ENCODE measurements at regions not wholly inside any gene's neighbourhood (a gene's known extent, or its start where the extent isn't known, plus 50 kb on each side); places are given as distances from the start of the nearest gene placed in this dataset.

GRCh38 chr12:92989715-92990484 is 60.8 kb upstream of the EEA1 start:
- H3K79me2 ChIP-seq (ENCODE audit: control insufficient read depth, low read length) = no peaks in the 10 kb centered on the region
- H3K27ac ChIP-seq (ENCODE audit: low read depth, low read length) = no peak overlapping the region
- no peaks in the 10 kb centered on the region for H3K9me2 ChIP-seq (replicated peaks; ENCODE audit: control insufficient read depth, low read length)
- peaks cover 6% of the 10 kb centered on the region; the same call in 1 of the 2 replicates for H3F3A ChIP-seq (ENCODE audit: control insufficient read depth, insufficient read depth)
- H3K9me3 ChIP-seq (ENCODE audit: control insufficient read depth, insufficient read depth, low read length) = peaks cover 3% of the 10 kb centered on the region; the same call in 1 of the 2 replicates
- no peak overlapping the region for H3K4me3 ChIP-seq (ENCODE audit: low read length)
- no peaks in the 10 kb centered on the region for H3K27me3 ChIP-seq (ENCODE audit: control insufficient read depth, low read length)
- no peaks in the 10 kb centered on the region for H3K36me3 ChIP-seq (ENCODE audit: control insufficient read depth, low read length)
- H4K20me1 ChIP-seq (ENCODE audit: control insufficient read depth, insufficient read depth, low read depth, low read length) = no peaks in the 10 kb centered on the region
- no peak overlapping the region for H3K4me2 ChIP-seq (ENCODE audit: low read length)
- TF ChIP-seq, protein P1, sequence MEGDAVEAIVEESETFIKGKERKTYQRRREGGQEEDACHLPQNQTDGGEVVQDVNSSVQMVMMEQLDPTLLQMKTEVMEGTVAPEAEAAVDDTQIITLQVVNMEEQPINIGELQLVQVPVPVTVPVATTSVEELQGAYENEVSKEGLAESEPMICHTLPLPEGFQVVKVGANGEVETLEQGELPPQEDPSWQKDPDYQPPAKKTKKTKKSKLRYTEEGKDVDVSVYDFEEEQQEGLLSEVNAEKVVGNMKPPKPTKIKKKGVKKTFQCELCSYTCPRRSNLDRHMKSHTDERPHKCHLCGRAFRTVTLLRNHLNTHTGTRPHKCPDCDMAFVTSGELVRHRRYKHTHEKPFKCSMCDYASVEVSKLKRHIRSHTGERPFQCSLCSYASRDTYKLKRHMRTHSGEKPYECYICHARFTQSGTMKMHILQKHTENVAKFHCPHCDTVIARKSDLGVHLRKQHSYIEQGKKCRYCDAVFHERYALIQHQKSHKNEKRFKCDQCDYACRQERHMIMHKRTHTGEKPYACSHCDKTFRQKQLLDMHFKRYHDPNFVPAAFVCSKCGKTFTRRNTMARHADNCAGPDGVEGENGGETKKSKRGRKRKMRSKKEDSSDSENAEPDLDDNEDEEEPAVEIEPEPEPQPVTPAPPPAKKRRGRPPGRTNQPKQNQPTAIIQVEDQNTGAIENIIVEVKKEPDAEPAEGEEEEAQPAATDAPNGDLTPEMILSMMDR (IDR thresholded peaks at IDR 0.05; ENCODE audit: low read depth, low read length, poor library complexity, severe bottlenecking) = no peak
- no peak for TF ChIP-seq EZH2phosphoT487 (IDR thresholded peaks at IDR 0.05; ENCODE audit: borderline replicate concordance, low read length)
- peaks cover 50% of the 10 kb centered on the region for H3K4me1 ChIP-seq (ENCODE audit: control insufficient read depth, low read length)

- H3K9me3 ChIP-seq (ENCODE audit: control insufficient read depth, insufficient read depth, low read length) = peaks cover 3% of the 10 kb centered on the region; the same call in 1 of the 2 replicates
- peaks cover 63% of the 10 kb centered on the region for H3K4me1 ChIP-seq (ENCODE audit: control insufficient read depth, low read length)
- peaks cover 9% of the 10 kb centered on the region; the same call in 1 of the 2 replicates for H3F3A ChIP-seq (ENCODE audit: control insufficient read depth, insufficient read depth)
- TF ChIP-seq, protein P1 (IDR thresholded peaks at IDR 0.05; ENCODE audit: low read depth, low read length, poor library complexity, severe bottlenecking) = no peak
- TF ChIP-seq EZH2phosphoT487 (IDR thresholded peaks at IDR 0.05; ENCODE audit: borderline replicate concordance, low read length) = no peak
- H3K79me2 ChIP-seq (ENCODE audit: control insufficient read depth, low read length) = no peaks in the 10 kb centered on the region
- H3K27ac ChIP-seq (ENCODE audit: low read depth, low read length) = no peak overlapping the region
- no peaks in the 10 kb centered on the region for H4K20me1 ChIP-seq (ENCODE audit: control insufficient read depth, insufficient read depth, low read depth, low read length)
- no peak overlapping the region for H3K4me3 ChIP-seq (ENCODE audit: low read length)
- H3K36me3 ChIP-seq (ENCODE audit: control insufficient read depth, low read length) = no peaks in the 10 kb centered on the region
- no peaks in the 10 kb centered on the region for H3K27me3 ChIP-seq (ENCODE audit: control insufficient read depth, low read length)
- H3K4me2 ChIP-seq (ENCODE audit: low read length) = no peak overlapping the region
- no peaks in the 10 kb centered on the region for H3K9me2 ChIP-seq (replicated peaks; ENCODE audit: control insufficient read depth, low read length)
These were observed 62.0 kb upstream of the EEA1 start for GRCh38 chr12:92991134-92991533.

- Histone ChIP-seq H3K27ac (ENCODE audit: low read depth, low read length) (no peak overlapping the region), H3F3A (ENCODE audit: control insufficient read depth, insufficient read depth) (peaks cover 15% of the 10 kb centered on the region; the same call in 1 of the 2 replicates), H3K36me3 (ENCODE audit: control insufficient read depth, low read length) (no peaks in the 10 kb centered on the region), H3K79me2 (ENCODE audit: control insufficient read depth, low read length) (no peaks in the 10 kb centered on the region), H3K4me2 (ENCODE audit: low read length) (no peak overlapping the region), H3K4me3 (ENCODE audit: low read length) (no peak overlapping the region), H3K9me2 (replicated peaks; ENCODE audit: control insufficient read depth, low read length) (no peaks in the 10 kb centered on the region), H3K27me3 (ENCODE audit: control insufficient read depth, low read length) (no peaks in the 10 kb centered on the region), H3K9me3 (ENCODE audit: control insufficient read depth, insufficient read depth, low read length) (peaks cover 3% of the 10 kb centered on the region; the same call in 1 of the 2 replicates), H3K4me1 (ENCODE audit: control insufficient read depth, low read length) (peaks cover 60% of the 10 kb centered on the region), H4K20me1 (ENCODE audit: control insufficient read depth, insufficient read depth, low read depth, low read length) (no peaks in the 10 kb centered on the region)
- no peak for TF ChIP-seq EZH2phosphoT487 (IDR thresholded peaks at IDR 0.05; ENCODE audit: borderline replicate concordance, low read length)
- TF ChIP-seq, protein P1 (IDR thresholded peaks at IDR 0.05; ENCODE audit: low read depth, low read length, poor library complexity, severe bottlenecking) = no peak
These were observed 62.9 kb upstream of the EEA1 start for GRCh38 chr12:92992041-92992440.

Data from DOHH2 (cell line).